ENCODE measurements at regions not wholly inside any gene's neighbourhood (a gene's known extent, or its start where the extent isn't known, plus 50 kb on each side); places are given as distances from the start of the nearest gene placed in this dataset.

DNA sequence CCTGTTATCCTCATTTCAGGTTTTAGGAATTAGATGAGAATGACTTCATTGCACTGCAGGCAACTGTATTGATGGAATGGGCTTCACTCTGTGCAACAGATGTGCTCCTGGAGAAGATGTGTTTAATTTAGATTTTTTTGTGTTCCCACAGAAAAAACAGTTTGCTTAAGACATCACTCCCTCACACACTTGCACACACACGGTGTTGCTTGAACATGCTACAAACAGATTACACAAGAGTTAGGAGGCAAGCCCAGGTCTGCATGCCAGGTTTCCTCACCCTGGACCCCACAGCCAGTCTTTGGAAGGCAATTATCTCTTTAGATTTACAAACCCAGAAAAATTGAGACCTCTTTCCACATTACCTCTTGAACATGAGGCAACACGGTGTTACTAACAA lies 93.7 kb upstream of the KLHL29 start:
- TF ChIP-seq, protein P1, sequence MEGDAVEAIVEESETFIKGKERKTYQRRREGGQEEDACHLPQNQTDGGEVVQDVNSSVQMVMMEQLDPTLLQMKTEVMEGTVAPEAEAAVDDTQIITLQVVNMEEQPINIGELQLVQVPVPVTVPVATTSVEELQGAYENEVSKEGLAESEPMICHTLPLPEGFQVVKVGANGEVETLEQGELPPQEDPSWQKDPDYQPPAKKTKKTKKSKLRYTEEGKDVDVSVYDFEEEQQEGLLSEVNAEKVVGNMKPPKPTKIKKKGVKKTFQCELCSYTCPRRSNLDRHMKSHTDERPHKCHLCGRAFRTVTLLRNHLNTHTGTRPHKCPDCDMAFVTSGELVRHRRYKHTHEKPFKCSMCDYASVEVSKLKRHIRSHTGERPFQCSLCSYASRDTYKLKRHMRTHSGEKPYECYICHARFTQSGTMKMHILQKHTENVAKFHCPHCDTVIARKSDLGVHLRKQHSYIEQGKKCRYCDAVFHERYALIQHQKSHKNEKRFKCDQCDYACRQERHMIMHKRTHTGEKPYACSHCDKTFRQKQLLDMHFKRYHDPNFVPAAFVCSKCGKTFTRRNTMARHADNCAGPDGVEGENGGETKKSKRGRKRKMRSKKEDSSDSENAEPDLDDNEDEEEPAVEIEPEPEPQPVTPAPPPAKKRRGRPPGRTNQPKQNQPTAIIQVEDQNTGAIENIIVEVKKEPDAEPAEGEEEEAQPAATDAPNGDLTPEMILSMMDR (conservative IDR thresholded peaks at IDR 0.05; ENCODE audit: low read length) = no peak
- H3K4me3 ChIP-seq (ENCODE audit: low read length) = no peak overlapping the region
- peak; percentile 88 for DNase-seq (ENCODE audit: low read depth)

DNA sequence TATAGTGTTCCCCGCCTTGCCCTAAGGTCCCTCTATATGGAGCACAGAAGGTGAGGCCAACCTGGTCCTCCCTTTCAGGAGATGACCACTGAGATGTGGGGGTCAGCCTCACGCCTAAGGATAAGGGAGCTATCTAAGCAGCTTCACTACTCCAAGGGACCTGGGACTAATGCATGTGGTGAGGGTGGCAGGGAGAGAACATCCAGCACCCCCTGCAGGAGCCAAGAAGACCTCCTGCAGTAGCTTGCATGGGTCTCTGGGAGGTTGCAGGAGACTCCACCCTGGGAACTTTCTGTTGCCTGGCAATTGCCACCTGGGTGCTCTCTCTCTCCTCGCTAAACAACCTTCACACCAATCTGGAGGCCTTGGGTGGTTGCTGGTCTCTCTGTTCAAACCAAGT lies 93.0 kb upstream of the KLHL29 start:
- TF ChIP-seq, protein P1 (conservative IDR thresholded peaks at IDR 0.05; ENCODE audit: low read length) = no peak
- H3K4me3 ChIP-seq (ENCODE audit: low read length) = no peak overlapping the region
- no peak for DNase-seq (ENCODE audit: low read depth)

DNA sequence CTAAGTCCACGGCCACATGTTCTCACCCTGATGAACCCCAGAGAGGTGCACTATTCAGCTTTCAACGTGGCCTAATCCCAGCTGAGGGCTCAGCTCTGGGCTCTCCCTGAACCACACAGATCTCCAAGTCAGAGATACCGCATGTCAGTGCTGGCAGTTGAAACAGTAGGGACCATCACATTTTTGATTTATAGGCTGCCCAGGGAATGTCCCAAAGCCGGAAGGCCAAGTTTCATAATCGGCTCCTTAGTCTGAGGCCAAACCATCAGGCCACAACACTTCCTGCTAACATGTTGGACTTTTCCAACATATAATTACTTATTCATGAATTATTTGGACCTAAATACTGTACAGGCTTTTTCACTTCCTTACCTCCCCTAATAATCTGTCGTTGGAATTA lies 91.9 kb upstream of the KLHL29 start:
- no peak overlapping the region for H3K4me3 ChIP-seq (ENCODE audit: low read length)
- TF ChIP-seq, protein P1 (conservative IDR thresholded peaks at IDR 0.05; ENCODE audit: low read length) = no peak
- DNase-seq (ENCODE audit: low read depth) = peak; percentile 58

- DNase-seq (ENCODE audit: low read depth) = peak; percentile 25
- TF ChIP-seq, protein P1 (conservative IDR thresholded peaks at IDR 0.05; ENCODE audit: low read length) = no peak
- no peak overlapping the region for H3K4me3 ChIP-seq (ENCODE audit: low read length)
Observed at GRCh38 chr2:23293731-23294130, 91.2 kb upstream of the KLHL29 start.

GRCh38 chr2:23294238-23294637 lies 90.7 kb upstream of the KLHL29 start:
- TF ChIP-seq, protein P1 (conservative IDR thresholded peaks at IDR 0.05; ENCODE audit: low read length) = no peak; the same call in 1 of the 2 replicates
- DNase-seq (ENCODE audit: low read depth) = no peak
- H3K4me3 ChIP-seq (ENCODE audit: low read length) = no peak overlapping the region

DNA sequence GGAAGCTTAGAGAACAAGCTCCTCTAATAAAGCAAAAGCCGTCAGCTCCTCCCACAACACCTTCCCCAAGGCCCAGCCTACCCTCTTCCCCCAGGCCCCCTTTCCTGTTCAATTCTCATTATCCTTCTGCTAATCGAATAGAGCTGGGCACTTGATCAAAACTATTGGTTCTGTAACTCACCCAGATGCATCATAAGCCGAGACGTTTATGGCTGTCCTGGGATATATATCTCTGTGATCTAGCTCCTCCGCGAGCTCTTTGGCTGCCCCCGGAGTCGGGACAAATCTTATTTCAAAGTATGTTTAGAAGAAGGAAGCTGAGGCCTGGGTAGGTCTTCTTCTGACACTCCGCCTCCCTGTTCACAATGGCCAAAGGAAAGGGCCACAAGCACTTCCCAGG lies 88.3 kb upstream of the KLHL29 start:
- TF ChIP-seq, protein P1 (conservative IDR thresholded peaks at IDR 0.05; ENCODE audit: low read length) = no peak
- no peak for DNase-seq (ENCODE audit: low read depth)
- no peak overlapping the region for H3K4me3 ChIP-seq (ENCODE audit: low read length)

- TF ChIP-seq, protein P1 (conservative IDR thresholded peaks at IDR 0.05; ENCODE audit: low read length) = no peak
- no peak overlapping the region for H3K4me3 ChIP-seq (ENCODE audit: low read length)
- no peak for DNase-seq (ENCODE audit: low read depth)
Observed at GRCh38 chr2:23297112-23297511, 87.9 kb upstream of the KLHL29 start.

All from AG10803 (cell line).